ENCODE measurements at regions not wholly inside any gene's neighbourhood (a gene's known extent, or its start where the extent isn't known, plus 50 kb on each side); places are given as distances from the start of the nearest gene placed in this dataset.

DNA sequence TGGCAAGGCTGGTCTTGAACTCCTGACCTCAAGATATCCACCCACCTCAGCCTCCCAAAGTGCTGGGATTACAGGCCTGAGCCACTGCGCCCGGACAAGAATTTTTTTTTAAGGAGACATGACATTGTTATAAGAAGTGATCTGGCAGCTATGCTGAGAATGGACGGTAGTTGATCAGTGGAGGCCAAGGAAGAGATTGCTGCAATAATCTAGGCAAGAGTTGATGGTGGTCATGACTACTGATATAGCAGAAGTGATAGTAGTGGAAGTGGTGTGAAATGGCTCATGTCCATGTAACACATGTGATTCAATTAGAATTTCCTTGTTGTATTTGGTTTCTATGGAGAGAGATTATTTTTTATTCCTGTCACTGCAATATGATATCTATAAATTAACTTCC is 125.3 kb upstream of the CCN2 start:
- no peak for DNase-seq
- intact Hi-C loops (cut with DNase I) = no loop called here
- no peaks in the 10 kb centered on the region for H3K4me1 ChIP-seq (ENCODE audit: control insufficient read depth in 2 of 3, insufficient read depth in 2 of 3, low read depth in 1 of 3, low read length in 3 of 3)
- no peak overlapping the region for H3K9ac ChIP-seq (ENCODE audit: low read length in 3 of 3)
- FAIRE-seq = no peak
- H3K9me3 ChIP-seq (ENCODE audit: control insufficient read depth in 2 of 3, insufficient read depth in 1 of 3, low read length in 3 of 3) = no peaks in the 10 kb centered on the region
- H3K27me3 ChIP-seq (ENCODE audit: control insufficient read depth, insufficient read depth, low read length) = no peaks in the 10 kb centered on the region
- H3K36me3 ChIP-seq (ENCODE audit: control insufficient read depth in 2 of 3, insufficient read depth in 3 of 3, low read length in 3 of 3) = no peaks in the 10 kb centered on the region
- no peak overlapping the region for H3K4me3 ChIP-seq (ENCODE audit: low read length in 3 of 3)
- TF ChIP-seq, protein P1, sequence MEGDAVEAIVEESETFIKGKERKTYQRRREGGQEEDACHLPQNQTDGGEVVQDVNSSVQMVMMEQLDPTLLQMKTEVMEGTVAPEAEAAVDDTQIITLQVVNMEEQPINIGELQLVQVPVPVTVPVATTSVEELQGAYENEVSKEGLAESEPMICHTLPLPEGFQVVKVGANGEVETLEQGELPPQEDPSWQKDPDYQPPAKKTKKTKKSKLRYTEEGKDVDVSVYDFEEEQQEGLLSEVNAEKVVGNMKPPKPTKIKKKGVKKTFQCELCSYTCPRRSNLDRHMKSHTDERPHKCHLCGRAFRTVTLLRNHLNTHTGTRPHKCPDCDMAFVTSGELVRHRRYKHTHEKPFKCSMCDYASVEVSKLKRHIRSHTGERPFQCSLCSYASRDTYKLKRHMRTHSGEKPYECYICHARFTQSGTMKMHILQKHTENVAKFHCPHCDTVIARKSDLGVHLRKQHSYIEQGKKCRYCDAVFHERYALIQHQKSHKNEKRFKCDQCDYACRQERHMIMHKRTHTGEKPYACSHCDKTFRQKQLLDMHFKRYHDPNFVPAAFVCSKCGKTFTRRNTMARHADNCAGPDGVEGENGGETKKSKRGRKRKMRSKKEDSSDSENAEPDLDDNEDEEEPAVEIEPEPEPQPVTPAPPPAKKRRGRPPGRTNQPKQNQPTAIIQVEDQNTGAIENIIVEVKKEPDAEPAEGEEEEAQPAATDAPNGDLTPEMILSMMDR (IDR thresholded peaks at IDR 0.05; ENCODE audit: borderline replicate concordance, extremely low read depth, insufficient read depth) = no peak
- H3K27ac ChIP-seq (ENCODE audit: low read depth in 2 of 2, low read length in 2 of 2) = no peak overlapping the region

DNA sequence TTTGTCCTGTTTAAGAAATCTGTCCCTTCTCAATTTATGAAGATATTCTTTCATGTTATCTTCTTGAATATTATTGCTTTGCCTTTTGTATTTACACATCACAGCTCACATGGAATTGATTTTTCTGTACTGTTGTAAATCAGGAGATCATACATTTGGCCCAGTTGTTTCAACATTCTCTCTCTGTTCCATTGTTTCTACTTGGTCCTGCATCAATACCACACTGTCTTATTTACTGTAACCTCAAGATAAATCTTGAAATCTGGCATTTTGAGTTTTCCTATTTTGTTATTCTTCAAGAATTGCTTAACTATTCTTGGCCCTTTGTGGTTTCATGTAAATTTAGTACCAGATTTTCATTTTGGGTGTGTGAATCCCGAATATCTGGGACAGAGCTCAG is 121.7 kb upstream of the CCN2 start:
- H3K9ac ChIP-seq (ENCODE audit: low read length in 3 of 3) = no peak overlapping the region
- FAIRE-seq = no peak
- intact Hi-C loops (cut with DNase I) = no loop called here

GRCh38 chr6:132072271-132072670 is 121.1 kb upstream of the CCN2 start:
- Histone ChIP-seq H3K9ac (ENCODE audit: low read length in 3 of 3) (no peak overlapping the region), H3K27ac (ENCODE audit: low read depth in 2 of 2, low read length in 2 of 2) (no peak overlapping the region), H3K9me3 (ENCODE audit: control insufficient read depth in 2 of 3, insufficient read depth in 1 of 3, low read length in 3 of 3) (no peaks in the 10 kb centered on the region), H3K4me1 (ENCODE audit: control insufficient read depth in 2 of 3, insufficient read depth in 2 of 3, low read depth in 1 of 3, low read length in 3 of 3) (no peaks in the 10 kb centered on the region), H3K27me3 (ENCODE audit: control insufficient read depth, insufficient read depth, low read length) (no peaks in the 10 kb centered on the region), H3K4me3 (ENCODE audit: low read length in 3 of 3) (no peak overlapping the region), H3K36me3 (ENCODE audit: control insufficient read depth in 2 of 3, insufficient read depth in 3 of 3, low read length in 3 of 3) (no peaks in the 10 kb centered on the region)
- intact Hi-C loops (cut with DNase I) = no loop called here
- no peak for DNase-seq
- TF ChIP-seq, protein P1 (IDR thresholded peaks at IDR 0.05; ENCODE audit: borderline replicate concordance, extremely low read depth, insufficient read depth) = no peak
- FAIRE-seq = no peak

More for the DNA sequence above, 121.7 kb upstream of the CCN2 start:
- TF ChIP-seq, protein P1 (IDR thresholded peaks at IDR 0.05; ENCODE audit: borderline replicate concordance, extremely low read depth, insufficient read depth) = no peak
- no peaks in the 10 kb centered on the region for H3K27me3 ChIP-seq (ENCODE audit: control insufficient read depth, insufficient read depth, low read length)
- no peak for DNase-seq
- no peaks in the 10 kb centered on the region for H3K4me1 ChIP-seq (ENCODE audit: control insufficient read depth in 2 of 3, insufficient read depth in 2 of 3, low read depth in 1 of 3, low read length in 3 of 3)
- no peak overlapping the region for H3K4me3 ChIP-seq (ENCODE audit: low read length in 3 of 3)
- no peaks in the 10 kb centered on the region for H3K9me3 ChIP-seq (ENCODE audit: control insufficient read depth in 2 of 3, insufficient read depth in 1 of 3, low read length in 3 of 3)
- no peaks in the 10 kb centered on the region for H3K36me3 ChIP-seq (ENCODE audit: control insufficient read depth in 2 of 3, insufficient read depth in 3 of 3, low read length in 3 of 3)
- no peak overlapping the region for H3K27ac ChIP-seq (ENCODE audit: low read depth in 2 of 2, low read length in 2 of 2)

DNA sequence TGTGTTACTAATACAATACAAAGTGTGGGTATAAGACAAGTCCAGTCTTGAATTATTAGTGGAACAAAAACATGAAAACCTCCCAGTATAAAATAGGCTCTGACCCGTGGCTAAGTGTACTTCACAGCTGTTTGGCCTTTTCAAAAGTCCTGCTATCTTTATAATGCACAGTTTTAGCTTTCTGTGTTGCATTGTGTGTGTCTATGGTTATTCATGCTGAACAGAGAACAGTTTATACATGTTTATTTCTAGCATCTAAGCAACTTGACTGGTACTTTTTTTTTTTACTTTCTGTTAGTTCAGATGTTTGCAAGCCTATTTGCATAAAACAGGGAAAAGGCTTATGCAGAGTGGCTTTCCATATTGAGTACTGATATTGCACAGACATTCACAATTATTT is 119.2 kb upstream of the CCN2 start:
- Histone ChIP-seq H3K4me3 (ENCODE audit: low read length in 3 of 3) (no peak overlapping the region), H3K4me1 (ENCODE audit: control insufficient read depth in 2 of 3, insufficient read depth in 2 of 3, low read depth in 1 of 3, low read length in 3 of 3) (no peaks in the 10 kb centered on the region), H3K36me3 (ENCODE audit: control insufficient read depth in 2 of 3, insufficient read depth in 3 of 3, low read length in 3 of 3) (no peaks in the 10 kb centered on the region), H3K27me3 (ENCODE audit: control insufficient read depth, insufficient read depth, low read length) (no peaks in the 10 kb centered on the region), H3K9me3 (ENCODE audit: control insufficient read depth in 2 of 3, insufficient read depth in 1 of 3, low read length in 3 of 3) (no peaks in the 10 kb centered on the region), H3K9ac (ENCODE audit: low read length in 3 of 3) (no peak overlapping the region), H3K27ac (ENCODE audit: low read depth in 2 of 2, low read length in 2 of 2) (no peak overlapping the region)
- DNase-seq (peak in 1 of 5 donors; percentile 38), FAIRE-seq (no peak)
- TF ChIP-seq, protein P1 (IDR thresholded peaks at IDR 0.05; ENCODE audit: borderline replicate concordance, extremely low read depth, insufficient read depth) = no peak
- intact Hi-C loops (cut with DNase I) = no loop called here

Measured in kidney (tissue), 13 donors.